ENCODE measurements at regions not wholly inside any gene's neighbourhood (a gene's known extent, or its start where the extent isn't known, plus 50 kb on each side); places are given as distances from the start of the nearest gene placed in this dataset.

DNA sequence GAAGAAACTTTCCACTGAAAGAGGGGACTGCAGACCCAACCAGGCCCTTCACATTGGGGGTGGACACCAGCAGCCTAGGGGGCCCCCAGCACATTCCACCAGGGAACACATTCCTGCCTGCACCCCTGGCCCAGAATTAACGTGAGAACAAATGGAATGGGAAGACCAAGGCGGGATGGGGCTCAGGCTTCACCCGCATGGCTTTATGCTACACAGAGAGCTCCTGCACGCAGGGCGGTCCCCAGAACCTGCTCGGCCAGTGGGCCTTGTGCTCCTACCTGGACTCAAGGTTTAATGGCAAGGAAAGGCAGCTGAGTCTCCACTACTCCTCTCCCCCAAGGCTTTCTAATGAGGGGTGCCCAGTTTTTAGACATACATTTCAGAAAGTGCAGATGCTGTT is 146.3 kb upstream of the GPR26 start:
- TF ChIP-seq SIN3A (conservative IDR thresholded peaks at IDR 0.05 in 1 of 2, IDR thresholded peaks at IDR 0.05 in 1 of 2; ENCODE audit: low read depth in 1 of 2, low read length in 2 of 2), result no peak
- no peak for TF ChIP-seq MAX (IDR thresholded peaks at IDR 0.05)
- no peak for TF ChIP-seq CTCF (IDR thresholded peaks at IDR 0.05; ENCODE audit: control extremely low read depth in 1 of 3, insufficient read depth in 1 of 3, low read depth in 1 of 3, low read length in 3 of 3)
- TF ChIP-seq MAFK (IDR thresholded peaks at IDR 0.05; ENCODE audit: low read depth, low read length), result no peak
- TF ChIP-seq JUND (IDR thresholded peaks at IDR 0.05; ENCODE audit: low read length), result no peak
- no peak for TF ChIP-seq TAF1 (IDR thresholded peaks at IDR 0.05; ENCODE audit: low read depth, low read length)
- no peak for TF ChIP-seq FOSL1 (IDR thresholded peaks at IDR 0.05; ENCODE audit: insufficient read depth, low read depth, low read length)
- no peak for TF ChIP-seq POLR2AphosphoS5 (IDR thresholded peaks at IDR 0.05; ENCODE audit: low read depth, low read length)
- TF ChIP-seq POLR2A (IDR thresholded peaks at IDR 0.05; ENCODE audit: control extremely low read depth in 1 of 2, low read depth in 2 of 2, low read length in 2 of 2), result no peak
- no peak for TF ChIP-seq CREB1 (IDR thresholded peaks at IDR 0.05)
- TF ChIP-seq NRF1 (IDR thresholded peaks at IDR 0.05; ENCODE audit: low read depth, low read length), result no peak
- TF ChIP-seq SP1 (IDR thresholded peaks at IDR 0.05; ENCODE audit: low read depth, low read length), result no peak
- no peak for TF ChIP-seq CBX5 (IDR thresholded peaks at IDR 0.05; ENCODE audit: low read depth, low read length)
- TF ChIP-seq CHD2 (IDR thresholded peaks at IDR 0.05; ENCODE audit: low read length), result no peak

Data from H1 (cell line).